ENCODE measurements at regions not wholly inside any gene's neighbourhood (a gene's known extent, or its start where the extent isn't known, plus 50 kb on each side); places are given as distances from the start of the nearest gene placed in this dataset.

DNA sequence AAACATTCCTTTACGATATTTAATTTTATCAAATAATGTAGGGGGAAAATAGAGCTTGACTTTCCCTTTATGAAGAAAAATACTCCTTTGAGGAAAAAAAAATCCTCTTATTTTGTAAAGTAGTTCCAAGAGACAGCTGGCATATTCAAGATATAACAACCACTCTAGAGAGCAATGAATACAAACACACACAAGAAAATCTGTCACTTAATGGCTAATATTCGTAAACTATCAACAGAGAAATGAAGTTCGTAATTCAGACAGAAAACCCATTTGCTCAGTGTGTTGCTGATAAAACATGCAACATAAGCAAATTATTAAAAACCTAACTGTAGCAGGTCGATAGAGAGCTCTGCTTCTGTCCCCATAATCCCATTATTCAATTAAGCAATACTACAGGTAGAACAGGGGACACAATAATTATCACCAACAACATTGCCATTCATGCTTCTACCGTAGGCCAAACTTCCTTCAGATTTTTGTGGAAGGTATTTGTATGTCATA is 714.4 kb upstream of the MARCKS start:
- DNase-seq (ENCODE audit: low read depth in 2 of 2): no peak

GRCh38 chr6:113143206-113143605 is 713.9 kb upstream of the MARCKS start:
- DNase-seq (ENCODE audit: low read depth in 2 of 2): no peak

- DNase-seq (ENCODE audit: low read depth in 2 of 2): no peak
These were observed 713.0 kb upstream of the MARCKS start for GRCh38 chr6:113144117-113144516.

- DNase-seq (ENCODE audit: low read depth in 2 of 2): no peak
These were observed 710.3 kb upstream of the MARCKS start for GRCh38 chr6:113146878-113147277.

DNA sequence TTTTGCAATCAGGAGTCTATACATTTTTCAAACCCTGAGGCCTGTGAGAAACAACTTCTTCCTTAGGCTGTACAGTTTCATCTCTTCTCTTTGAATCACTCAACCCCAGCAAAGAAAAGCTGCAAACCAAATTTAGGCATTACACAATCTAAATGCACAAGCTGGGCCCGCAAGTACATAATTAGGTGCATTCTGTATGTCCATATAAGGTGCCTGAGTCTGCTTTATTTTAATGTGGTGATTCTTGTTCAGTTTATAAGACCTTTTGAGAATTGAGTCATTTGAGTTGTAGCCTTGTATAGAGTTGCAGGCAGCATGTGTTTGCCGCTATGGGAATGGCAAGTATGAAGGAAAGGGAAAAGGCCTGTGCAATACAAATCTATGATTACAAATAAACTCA is 709.6 kb upstream of the MARCKS start:
- no peak for DNase-seq (ENCODE audit: low read depth in 2 of 2)

- DNase-seq (ENCODE audit: low read depth in 2 of 2): no peak
These were observed 708.6 kb upstream of the MARCKS start for GRCh38 chr6:113148566-113148965.

- no peak for DNase-seq (ENCODE audit: low read depth in 2 of 2)
These were observed 707.6 kb upstream of the MARCKS start for GRCh38 chr6:113149511-113149910.

DNA sequence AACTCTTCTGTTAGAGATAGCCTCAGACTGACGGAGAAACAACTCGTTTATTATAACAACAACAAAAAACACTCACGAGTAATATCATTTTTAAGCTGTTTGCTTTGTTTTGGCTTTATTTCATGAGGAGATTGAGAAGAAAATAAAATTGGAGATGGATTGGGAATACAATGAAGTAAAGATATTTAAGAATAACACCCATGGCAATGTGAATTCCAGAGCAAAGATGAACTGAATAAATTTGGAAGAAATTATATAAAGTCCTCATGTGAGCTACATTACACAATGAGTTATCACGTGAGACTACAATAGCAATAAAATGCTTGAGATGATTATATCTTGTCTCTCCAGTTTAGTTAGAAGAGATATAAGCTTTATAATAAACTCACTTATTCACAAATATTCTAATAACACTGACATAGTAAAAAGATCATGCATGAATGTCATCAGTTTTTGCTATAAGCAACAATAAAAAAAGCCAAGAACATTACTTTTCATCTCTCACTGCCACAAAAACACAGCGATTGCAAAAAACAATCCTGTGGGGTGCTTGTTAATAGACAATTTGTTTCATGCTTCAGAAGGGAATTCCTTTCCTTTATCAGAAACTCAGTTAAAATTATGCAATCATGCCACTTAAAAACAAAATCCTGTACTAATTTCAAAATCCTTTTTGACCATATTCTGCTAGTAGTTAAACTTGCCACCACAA is 696.7 kb upstream of the MARCKS start:
- DNase-seq (ENCODE audit: low read depth in 2 of 2): no peak

GRCh38 chr6:113161018-113161315 is 696.2 kb upstream of the MARCKS start:
- no peak for DNase-seq (ENCODE audit: low read depth in 2 of 2)

GRCh38 chr6:113162739-113163138 is 694.4 kb upstream of the MARCKS start:
- no peak for DNase-seq (ENCODE audit: low read depth in 2 of 2)

GRCh38 chr6:113168057-113168456 is 689.1 kb upstream of the MARCKS start:
- no peak for DNase-seq (ENCODE audit: low read depth in 2 of 2)

GRCh38 chr6:113169484-113169883 is 687.7 kb upstream of the MARCKS start:
- no peak for DNase-seq (ENCODE audit: low read depth in 2 of 2)

DNA sequence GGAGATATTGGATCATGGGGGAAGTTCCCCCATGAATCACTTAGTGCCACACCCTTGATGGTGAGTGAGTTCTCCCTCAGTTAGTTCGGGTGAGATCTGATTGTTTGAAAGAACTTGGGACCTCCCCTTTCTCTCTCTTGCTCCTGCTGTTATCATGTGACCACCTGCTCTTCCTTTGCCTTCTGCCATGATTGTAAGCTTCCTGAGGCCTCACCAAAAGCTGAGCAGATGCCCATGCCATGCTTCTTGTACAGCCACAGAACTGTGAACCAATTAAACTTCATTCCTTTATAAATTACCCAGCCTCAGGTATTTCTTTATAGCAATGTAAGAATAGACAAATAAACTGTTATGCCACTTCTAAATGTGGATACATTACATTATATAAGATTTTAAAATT is 686.7 kb upstream of the MARCKS start:
- DNase-seq (ENCODE audit: low read depth in 2 of 2): no peak

GRCh38 chr6:113171882-113172281 is 685.3 kb upstream of the MARCKS start:
- no peak for DNase-seq (ENCODE audit: low read depth in 2 of 2)

GRCh38 chr6:113172531-113172966 is 684.6 kb upstream of the MARCKS start:
- no peak for DNase-seq (ENCODE audit: low read depth in 2 of 2)

- DNase-seq (ENCODE audit: low read depth in 2 of 2): no peak
These were observed 678.8 kb upstream of the MARCKS start for GRCh38 chr6:113178349-113178748.

- no peak for DNase-seq (ENCODE audit: low read depth in 2 of 2)
These were observed 676.0 kb upstream of the MARCKS start for GRCh38 chr6:113181164-113181563.

GRCh38 chr6:113182370-113183141 is 674.6 kb upstream of the MARCKS start:
- DNase-seq (ENCODE audit: low read depth in 2 of 2): no peak

DNA sequence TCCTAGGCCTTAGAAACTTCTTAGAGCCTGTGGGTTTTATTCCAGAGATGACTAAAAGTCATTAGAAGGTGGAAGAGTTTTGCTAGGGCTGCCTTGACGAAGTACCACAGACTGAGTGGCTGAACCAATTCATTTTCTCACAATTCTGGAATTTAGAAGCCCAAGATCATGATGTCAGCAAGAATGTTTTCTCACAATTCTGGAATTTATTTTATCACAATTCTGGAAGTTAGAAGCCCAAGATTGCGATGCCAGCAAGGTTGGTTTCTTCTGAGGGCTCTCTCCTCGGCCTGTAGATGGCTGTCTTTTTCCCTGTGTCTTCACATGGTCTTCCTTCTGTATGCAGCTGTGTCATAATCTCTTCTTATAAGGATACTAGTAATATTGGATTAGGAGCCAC is 672.9 kb upstream of the MARCKS start:
- no peak for DNase-seq (ENCODE audit: low read depth in 2 of 2)

DNA sequence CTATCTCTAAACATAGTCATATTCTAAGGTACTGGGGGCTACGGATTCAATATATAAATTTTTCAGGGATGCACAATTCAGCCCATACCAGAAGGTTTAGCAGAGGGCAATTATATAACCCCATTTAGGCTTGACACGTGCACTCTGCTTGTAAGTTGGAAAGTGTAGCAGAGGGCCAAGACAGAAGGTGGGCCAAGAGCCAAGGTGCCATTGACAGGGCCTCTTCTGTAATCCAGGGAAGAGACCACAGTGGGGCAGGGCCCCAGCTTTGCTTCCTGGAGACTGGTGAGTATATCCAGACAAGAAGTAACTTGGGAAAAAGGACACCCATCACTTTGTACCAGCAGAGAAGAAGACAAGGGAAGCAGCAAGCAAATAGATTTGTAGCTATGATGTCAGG is 672.4 kb upstream of the MARCKS start:
- DNase-seq (ENCODE audit: low read depth in 2 of 2): no peak

DNA sequence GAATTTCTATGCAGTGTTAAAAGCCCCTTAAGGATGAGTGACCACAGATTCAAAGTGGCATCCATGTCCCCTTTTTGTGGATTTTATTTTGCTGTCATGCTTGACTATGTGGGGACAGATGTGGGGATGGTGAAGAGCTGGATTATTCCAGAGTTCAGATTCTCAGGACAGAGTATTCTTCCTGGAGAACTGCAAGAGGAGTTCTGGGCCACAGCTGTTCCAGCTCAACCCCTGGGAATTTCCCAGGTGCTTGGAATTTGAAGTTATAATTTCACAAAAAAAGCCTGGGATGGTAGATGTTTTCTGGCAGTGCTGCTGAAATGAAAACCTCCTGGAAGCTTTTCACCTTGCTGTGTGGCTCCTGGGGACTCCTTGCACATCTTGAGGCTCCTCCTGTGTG is 671.8 kb upstream of the MARCKS start:
- no peak for DNase-seq (ENCODE audit: low read depth in 2 of 2)

GRCh38 chr6:113187661-113188060 is 669.5 kb upstream of the MARCKS start:
- DNase-seq (ENCODE audit: low read depth in 2 of 2): no peak

DNA sequence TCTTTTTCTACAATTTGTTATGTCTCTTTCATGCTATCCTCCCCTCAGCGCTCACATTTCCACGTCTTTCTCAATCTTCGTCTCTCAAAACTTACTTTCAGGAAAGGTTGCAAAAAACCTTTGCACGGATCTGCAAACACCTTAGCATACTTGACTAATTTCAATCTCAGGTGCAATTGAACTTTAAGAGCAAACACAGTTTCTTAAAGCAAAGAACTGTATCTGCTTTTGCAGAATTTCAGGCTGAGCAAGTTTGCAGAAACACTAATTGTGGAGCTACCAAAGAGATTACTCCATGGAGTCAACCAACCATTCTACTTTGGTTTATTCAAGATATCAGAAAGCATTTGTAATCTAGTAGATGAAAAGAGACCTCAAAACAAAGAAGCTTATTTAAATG is 668.2 kb upstream of the MARCKS start:
- DNase-seq (ENCODE audit: low read depth in 2 of 2): no peak
